HG03575 (cell line): ENCODE measurements at regions not wholly inside any gene's neighbourhood (a gene's known extent, or its start where the extent isn't known, plus 50 kb on each side); places are given as distances from the start of the nearest gene placed in this dataset.
A peak's percentile ranks its signal among the peaks of the same experiment; 100 is the strongest.

Source experiments
- ATAC-seq: cut with Tn5 transposase; IDR thresholded peaks from one replicate; pipeline ENCODE4 v1.9.1; 2021; ENCODE audit not compliant: unreplicated experiment, insufficient number of reproducible peaks, low FRiP score; ENCODE audit errors: extremely low read depth

DNA sequence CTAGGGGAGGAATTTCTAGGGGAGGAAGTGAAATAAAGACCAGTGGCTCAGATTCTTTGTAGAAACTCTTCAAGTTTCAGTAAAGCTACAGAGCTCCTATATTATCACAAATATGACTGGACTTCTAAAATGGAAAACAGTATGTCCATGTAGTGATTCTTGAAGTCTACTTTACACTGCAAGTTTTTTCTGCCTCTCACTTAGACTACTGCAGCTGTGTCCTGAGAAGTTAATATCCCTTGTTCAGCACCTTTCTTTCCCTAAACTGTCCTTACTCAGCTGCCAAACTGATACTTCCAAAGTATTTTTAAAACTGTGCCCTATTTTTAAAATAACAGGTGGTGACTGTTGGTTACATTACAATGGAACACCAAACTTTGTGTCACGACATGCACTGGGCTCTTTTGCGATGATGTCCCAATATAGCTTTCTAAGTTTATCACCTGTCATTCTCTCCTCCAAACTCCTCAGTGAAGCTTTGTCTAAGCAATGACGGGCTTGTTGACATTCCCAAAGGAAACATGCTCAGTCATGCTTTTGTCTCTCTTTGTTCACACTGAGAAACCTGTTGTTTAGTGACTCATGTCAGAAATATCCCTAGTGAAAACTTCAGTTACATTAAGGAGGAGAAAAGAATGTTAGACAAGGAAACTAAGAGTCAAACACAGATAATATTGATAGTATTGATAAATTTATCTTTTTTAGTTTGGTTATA, 341.1 kb downstream of the ARL6IP6 start:
- no peak for ATAC-seq

DNA sequence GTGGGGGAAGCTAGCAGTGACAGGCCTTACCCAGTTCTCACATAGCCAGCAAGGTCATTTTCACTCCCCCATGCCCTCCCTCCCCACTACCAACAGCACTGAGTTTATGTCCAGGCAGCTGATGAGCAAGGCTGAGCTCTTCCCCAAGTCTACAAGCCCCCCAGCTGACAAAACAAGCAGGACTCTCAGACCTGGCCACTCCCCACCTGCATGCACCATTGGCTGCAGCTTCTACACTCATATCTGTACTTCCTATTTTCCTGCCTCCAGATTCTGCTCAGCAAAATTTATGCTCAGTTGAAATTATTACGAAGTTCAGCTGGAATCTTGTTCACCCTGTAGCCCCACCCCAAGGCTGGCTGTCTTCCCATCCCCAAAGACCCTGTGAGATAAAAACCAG, 339.3 kb downstream of the ARL6IP6 start:
- ATAC-seq: no peak

DNA sequence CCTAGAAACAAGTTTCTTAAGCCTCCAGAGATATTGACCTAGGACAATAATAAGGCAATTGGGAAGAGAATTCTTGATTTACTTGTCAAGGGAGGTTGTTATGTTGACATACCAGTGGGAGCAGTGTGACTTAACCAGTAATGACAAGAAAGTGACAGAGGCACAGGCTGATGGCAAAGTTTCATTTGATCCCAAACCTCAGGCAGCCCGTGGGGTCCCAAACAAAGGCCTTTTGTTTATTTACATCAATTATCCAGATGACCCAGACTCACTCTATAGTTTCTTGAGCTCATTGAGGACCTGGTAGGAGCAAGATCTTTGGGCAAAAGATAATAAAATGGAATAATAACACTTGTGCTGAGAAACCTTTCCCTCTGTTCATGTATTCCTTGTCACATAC, 336.8 kb downstream of the ARL6IP6 start:
- no peak for ATAC-seq

DNA sequence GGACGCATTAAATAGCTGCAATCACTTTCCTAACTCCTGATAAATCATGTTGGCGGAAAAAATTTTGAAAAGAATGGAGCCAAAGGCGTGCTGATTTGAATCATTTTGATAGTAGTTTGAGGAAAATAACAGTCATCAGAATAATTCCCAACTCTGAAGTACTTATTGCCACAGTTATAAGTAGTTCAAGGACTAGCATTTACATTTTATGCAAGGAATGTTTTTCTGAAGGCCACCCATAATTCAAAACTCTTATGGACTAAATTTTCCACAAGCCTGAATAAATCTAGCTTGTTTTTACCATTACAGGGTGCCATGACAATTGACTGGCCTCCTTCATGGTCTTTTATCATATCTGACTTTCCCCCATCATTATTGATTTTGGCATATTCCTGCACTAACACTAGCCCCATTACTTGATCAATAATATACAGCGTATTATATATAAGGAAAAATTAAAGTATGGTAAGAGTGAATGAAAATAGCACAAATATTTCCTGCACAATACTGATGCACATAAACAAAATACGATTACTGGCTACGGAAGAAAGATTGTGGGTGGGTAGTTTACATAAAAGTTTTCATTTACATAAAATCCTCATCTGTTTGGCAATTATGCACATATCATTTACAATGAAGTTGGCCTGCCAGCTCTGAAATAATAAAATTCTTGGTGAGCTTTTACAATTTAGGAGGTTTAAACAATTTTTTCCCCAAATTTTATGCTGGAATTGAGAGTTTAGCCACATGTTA, 334.6 kb downstream of the ARL6IP6 start:
- no peak for ATAC-seq

DNA sequence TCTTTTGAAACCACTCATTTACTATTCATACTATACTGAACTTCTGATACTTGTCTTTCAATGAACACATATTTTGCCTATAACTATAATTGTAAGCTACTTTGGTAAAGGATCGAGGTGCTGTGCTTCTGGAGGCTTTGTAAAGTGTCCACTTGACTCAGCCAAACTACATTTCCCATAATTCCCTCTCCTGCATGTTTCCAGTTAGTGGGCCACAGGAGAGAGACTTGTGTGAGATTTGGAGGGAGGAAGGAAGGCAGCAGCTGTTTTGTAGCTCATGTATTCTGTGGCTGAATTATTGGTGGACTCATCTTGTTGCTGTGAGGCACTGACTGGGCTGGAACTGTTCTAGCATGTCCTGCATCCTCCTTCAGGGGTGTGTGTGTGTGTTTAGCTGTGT, 328.8 kb downstream of the ARL6IP6 start:
- ATAC-seq: no peak

DNA sequence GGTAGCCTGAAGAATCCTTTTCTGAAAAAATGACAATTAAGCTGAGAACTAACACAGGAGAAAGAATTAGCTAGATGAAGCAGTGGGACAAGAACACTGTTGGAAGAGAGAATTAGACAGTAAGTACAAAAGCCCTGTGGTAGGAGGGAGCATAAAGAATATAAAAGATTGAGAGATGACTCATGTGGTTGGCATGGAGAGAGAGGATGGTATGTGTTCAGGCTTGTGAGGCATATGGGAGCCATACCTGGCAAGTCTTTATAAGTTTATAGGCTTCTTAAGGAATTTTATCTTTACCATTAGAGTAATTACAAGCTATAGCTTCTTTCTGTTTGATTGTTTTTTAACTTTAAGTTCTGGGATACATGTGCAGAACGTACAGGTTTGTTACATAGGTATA, 325.0 kb downstream of the ARL6IP6 start:
- no peak for ATAC-seq

DNA sequence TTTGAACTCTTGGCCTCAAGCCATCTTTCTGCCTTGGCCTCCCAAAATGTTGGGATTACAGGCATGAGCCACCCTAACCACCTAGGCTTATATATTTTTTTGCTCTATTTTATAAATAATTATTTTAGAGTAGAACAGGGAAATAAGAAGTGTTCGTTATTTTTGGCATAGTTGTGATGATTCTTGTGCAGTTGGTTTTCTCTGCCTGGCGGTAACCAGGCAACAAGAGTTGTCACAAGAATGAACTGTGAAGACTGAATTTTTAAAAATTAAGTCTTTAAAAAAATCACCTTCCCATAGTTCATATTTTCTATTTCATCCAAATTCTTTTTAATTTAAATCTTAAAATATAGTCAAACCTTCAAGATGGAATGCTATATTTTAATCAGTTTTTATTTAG, 310.2 kb downstream of the ARL6IP6 start:
- no peak for ATAC-seq

DNA sequence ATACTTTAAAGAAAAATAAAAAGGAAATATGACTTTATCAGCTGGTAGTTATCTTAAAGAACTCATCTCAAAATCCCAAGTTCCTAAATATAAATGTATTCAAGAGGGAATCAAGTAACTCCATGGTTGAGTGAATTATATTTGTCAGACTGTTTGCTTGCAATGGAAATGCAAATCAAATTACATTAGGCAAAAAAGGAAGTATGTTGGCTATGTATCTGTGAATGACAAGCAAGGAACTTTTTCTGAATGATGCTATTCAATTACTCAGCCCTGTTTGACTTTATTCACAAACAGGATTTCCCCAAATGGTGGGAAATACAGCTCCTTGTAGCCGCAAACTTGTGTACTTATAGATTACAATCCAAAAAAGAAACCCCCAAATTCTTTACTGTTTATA, 309.1 kb downstream of the ARL6IP6 start:
- no peak for ATAC-seq

DNA sequence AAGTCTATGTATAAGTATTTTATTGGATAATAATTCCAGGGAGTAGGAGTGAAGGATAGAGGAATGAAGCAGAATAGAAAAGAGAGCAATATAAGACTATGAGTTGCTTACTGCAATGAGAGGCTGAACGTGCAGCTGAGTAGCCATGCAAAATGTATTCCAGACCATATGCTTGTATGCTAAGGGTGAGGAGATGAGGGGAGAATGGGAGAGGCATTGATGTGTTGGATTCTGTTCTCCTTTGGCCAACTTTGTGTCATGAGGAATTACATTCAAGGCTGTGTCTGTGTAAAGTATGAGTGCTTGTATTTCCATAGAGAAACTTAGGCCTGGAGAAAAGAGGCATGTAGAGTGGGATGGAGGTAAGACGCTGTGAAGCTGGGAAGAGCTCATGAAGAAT, 301.8 kb downstream of the ARL6IP6 start:
- ATAC-seq: no peak

DNA sequence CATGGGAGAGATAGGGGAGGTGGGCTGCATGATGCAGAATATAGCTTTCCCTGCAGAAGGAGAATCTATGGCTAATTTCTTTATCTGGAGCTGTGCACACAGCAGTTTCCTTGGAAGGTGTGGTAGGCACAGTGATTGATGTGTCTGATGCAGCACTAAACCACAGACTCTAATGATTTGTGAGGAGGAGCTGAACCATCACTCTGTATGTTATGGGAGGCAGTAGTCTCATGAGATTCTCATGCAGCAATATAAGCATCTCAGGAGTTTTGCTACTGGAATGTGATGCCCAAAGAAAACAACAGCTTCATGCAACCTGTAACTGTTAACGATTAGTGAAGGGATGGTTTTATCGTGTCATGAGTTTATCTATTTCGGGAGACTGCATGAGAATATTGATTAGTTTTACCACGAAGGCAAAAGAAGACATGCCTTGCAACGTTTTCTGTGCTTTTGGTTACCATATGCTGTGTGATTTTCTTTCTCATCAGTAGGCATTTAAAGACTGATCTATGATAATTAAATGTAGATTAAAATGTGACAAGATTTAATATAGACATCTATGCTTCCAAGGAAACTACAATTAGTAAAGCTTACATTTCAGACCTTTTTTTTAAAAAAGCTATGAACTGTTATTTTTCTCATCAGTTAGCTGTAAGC, 286.8 kb downstream of the ARL6IP6 start:
- no peak for ATAC-seq

DNA sequence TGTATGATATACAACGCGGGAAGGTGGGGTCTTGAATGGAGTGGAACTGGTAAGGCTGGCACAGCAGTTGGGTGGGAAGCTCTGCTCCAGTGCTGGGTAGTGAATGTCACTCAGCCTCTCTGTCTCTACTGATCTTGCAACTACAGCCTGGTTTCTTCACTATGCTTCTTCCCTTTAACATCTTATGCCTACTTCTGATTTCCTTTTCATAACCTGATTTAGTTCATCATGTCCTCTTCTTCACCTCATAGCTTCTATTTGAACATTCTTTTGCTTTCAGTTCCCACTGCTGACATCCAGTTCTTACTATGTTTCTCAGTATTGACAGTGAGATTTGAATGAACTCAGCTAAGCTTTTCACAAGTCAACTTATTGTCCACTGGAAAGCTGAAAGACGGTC, 286.2 kb downstream of the ARL6IP6 start:
- peak; percentile 68 for ATAC-seq

DNA sequence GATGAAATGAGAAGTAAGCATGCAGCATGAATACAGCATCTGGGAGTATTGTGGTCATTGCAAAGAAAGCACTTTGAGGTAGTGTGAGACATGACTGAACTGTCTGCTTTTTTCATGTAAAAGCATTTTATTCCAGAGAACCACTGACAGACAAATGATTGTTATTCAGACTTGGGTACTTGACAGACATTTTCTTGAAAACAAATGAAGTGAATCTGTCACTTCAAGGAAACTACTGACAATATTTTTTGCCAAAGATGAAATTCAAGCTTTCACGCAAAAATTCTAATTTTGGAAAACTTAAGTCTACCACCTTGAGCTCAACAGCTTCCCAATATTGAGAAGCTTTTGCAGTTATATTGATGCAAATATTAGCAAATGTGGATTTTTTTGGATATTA, 255.7 kb downstream of the ARL6IP6 start:
- ATAC-seq: no peak

DNA sequence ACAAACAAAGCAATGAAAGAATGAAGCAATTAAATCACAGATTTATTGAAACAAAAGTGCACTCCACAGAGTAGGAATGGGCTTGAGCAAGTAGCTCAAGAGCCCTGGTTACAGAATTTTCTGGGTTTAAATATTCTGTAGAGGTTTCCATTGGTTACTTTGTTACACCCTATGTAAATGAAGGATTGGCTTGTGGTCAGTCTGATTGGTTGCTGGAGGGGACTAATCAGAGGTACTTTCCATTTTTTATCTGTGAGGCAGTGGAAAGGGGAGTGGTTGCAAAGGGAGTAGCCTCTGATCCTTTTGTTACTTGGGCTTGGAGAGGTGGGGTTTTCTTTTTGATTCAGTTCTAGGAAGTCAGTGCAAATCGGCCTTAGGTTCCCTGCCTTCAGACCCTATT, 253.3 kb downstream of the ARL6IP6 start:
- no peak for ATAC-seq

DNA sequence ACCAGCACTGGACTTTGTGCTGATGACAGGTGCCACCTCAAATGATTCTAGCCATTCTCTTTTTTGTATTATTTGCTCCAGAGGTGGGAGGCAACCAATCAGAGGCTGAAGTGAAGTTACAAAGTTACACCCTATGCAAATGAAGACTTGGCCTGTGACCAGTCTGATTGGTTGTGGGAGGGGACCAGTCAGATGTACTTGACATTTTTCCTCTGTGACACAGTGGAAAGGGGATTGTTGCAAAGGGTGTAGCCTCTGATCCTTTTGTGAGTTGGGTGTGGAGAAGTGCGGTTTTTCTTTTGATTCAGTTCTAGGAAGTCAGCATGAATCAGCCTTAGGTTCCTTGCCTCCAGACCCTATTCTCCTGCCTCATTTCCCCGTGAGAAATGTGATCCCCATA, 244.0 kb downstream of the ARL6IP6 start:
- ATAC-seq: no peak

DNA sequence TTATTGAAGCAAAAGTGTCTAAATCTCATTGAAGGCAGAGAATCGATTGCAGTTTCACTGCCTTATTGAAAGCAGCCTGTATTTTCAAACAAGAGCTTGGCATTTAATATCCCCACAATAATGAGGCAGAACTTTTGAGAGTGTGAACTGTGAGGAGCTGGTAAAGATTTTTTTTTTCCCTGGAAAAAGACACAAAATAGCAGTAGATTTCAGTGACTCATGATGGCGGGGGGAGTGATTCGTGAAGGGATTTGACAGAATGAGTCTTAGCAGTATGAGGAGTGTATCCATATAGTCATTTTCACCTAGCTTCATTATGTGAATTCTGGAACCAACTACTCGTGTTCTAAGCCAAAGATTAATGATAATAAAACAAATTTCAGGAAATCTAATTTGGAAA, 242.9 kb downstream of the ARL6IP6 start:
- no peak for ATAC-seq

DNA sequence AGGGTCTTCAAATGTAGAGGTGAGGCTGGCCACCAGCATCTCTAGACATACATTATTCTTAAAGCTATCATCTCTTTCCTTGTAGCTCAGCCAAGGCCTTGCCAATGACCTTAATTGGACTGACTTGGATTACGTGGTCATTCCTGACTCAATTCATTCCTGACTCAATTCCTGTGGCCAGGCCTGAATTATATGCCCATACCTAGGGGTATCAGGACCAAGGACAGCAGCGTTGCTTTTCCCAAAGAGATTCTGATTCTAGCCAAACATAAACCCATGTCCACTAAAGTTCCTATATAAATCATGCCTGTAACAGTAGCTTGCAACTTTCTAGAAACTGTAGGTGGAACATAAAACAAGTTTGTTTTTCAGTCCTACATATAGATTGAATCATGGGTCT, 231.7 kb downstream of the ARL6IP6 start:
- no peak for ATAC-seq

DNA sequence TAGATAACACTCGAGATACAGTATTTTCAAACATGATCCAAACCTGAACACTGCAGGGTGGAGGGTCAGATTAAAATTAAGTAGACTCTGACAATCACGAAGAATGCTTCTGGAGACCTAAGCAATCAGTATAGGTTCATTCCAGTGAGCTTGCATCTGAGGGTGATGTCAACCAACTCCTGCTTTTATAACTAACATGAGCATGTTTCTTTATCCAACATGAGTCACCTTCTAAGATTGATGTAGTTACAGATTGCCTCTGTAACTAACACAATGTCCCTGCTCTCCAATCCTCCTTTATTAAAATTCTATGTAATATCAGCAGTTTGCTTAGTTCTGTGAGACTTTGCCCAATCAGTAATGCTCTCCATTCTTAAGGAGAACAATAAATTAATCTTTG, 225.7 kb downstream of the ARL6IP6 start:
- no peak for ATAC-seq

DNA sequence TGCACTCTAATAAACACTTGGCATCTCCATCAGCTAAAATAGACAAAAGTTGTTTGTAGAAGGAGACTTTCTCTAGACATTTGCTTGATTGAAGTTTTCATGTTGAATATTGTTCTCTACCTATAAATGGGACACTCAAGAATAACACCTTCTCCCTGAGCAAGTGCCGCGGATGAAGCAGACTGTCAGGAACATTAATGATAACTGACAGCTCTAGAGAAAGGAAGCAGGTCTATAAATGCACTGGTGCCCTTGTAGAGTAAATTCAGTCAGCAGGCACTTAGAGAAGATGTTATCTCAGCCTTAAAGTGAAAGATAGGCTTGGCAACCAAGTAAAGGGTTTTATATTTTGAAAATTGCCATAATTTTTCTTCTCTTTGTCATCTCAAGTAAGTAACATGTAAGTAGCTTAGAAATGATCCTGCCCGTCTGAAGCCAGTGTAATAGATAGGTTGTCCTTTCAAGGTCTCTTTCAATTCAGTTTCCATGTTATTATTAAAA, 224.6 kb downstream of the ARL6IP6 start:
- ATAC-seq: no peak

DNA sequence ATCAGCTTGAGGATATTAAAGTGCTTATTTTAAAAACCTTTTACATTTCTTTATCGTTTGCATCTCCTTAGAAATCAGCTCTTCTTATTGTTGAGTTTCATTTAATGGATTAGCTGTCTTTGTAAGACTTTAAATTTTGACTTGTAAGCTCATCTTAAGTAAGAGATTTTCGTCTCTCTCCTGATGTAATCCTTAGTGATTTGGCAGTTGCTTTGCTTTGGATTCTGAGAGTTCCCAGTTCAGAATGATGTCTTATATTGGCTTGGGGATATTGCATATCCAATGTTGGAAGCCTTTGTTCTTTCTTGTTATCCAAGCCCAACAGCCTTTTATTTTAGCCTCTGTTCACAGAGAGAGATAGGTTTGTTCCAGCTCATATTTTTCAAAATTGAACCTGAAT, 212.1 kb downstream of the ARL6IP6 start:
- ATAC-seq: no peak

DNA sequence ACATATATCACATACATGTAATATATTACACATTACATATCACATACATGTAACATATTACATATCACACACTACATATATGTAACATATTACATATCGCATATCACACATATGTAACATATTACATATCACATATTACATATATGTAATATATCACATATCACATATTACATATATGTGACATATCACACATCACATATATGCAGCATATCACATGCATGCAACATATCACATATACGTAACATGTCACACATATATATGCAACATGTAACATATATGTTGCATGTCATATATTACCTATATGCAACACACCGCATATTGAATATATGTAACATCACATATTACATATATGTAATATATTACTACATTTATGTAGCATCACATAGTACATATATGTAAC, 211.2 kb downstream of the ARL6IP6 start:
- ATAC-seq: no peak
